Retinal pigment epithelial cell (primary cell): ENCODE measurements at regions not wholly inside any gene's neighbourhood (a gene's known extent, or its start where the extent isn't known, plus 50 kb on each side); places are given as distances from the start of the nearest gene placed in this dataset.

Source experiments
- DNase-seq: peaks from one replicate; pipeline ENCODE4 v3.0.0-alpha.2; 2010; ENCODE audit warnings: low read depth
- H3K4me3 ChIP-seq: 2 replicates; pipeline ENCODE4 v1.5.1; 2011; ENCODE audit warnings: mild to moderate bottlenecking, low read length, control low read depth, moderate library complexity
- TF ChIP-seq, protein P1 (sequence below): conservative IDR thresholded peaks from 2 replicates; pipeline ENCODE4 v1.5.1; 2011; ENCODE audit warnings: low read depth, low read length, control low read depth, inconsistent platforms

DNA sequence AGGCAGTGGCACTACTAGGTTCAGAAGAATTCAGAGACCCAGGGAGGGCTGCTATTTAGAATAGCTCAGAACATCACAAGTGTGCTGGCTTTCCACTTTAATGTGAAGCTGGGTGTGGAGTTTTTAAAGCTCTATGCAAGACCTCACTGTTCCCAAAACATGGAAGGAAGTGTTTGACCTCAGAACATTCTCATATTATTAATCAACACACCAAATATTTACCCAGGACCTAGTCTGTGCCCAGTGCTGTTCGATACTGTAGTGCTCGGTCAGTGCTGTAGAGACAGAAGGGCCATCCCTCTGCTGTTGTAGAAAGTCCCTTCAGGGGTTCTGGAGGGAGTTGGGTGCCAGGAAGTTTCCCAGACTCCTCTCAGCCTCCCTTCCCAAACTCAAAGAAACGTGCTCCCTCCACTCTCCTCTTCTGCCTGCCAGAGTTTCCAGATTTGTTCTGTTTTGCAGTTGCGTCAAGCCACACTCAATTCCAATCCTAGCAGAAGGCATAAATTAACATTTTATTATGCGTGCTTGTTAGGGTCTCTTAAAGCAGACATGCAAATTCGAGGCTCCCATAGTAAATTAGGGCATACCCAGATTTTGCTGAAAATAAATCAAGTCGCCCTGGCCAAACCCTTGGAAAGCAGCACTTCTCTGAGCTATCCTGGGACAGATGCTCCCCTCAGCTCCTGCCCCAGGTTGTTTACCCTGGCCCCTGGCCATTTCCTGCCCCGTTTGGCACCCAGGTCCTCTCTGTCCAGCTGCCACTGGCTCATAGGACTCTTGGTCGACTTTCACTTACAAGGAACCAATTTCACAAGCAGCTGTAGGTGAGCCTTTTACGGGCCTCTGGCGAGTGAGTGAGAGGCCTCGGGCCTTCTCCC, 248.6 kb downstream of the HIVEP2 start:
- TF ChIP-seq, protein P1, sequence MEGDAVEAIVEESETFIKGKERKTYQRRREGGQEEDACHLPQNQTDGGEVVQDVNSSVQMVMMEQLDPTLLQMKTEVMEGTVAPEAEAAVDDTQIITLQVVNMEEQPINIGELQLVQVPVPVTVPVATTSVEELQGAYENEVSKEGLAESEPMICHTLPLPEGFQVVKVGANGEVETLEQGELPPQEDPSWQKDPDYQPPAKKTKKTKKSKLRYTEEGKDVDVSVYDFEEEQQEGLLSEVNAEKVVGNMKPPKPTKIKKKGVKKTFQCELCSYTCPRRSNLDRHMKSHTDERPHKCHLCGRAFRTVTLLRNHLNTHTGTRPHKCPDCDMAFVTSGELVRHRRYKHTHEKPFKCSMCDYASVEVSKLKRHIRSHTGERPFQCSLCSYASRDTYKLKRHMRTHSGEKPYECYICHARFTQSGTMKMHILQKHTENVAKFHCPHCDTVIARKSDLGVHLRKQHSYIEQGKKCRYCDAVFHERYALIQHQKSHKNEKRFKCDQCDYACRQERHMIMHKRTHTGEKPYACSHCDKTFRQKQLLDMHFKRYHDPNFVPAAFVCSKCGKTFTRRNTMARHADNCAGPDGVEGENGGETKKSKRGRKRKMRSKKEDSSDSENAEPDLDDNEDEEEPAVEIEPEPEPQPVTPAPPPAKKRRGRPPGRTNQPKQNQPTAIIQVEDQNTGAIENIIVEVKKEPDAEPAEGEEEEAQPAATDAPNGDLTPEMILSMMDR, result no peak
- DNase-seq, result no peak
- H3K4me3 ChIP-seq, result no peak overlapping the region

DNA sequence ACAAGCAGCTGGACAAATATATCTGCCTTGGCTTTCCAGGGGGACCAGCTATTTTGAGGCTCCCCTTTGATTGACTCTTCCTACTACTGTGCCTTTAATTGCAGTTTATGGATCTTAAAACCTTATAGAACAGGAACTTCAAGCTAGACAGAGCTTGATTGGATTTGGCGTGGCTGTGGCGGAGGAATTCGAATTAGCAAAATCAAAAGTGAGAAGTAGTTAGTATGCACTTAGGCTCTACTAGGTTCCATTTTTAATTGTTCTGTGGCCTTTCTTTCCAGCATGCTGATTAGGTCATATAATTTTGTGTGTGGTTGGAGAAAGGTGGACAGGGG, 248.0 kb downstream of the HIVEP2 start:
- no peak for DNase-seq
- H3K4me3 ChIP-seq, result no peak overlapping the region
- TF ChIP-seq, protein P1, result no peak

DNA sequence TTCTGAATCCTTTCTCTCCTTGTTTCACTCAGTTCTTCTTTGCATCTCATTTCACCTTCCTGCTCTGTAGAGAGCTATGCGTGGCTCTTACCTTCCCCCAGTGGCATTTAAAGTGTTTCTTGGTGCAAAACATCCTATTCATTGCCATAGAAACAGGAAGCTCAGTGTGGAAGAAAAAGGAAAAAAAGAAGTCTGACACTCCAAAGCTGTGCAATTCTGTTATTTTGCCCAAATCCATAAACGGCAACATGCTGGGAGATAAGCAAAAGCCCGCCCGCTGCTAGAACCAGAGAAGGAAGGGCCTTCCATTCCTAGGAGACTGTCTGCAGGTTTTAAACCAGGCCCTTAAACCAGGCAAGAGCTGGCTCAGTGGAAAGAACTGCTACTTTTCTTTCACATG, 247.1 kb downstream of the HIVEP2 start:
- TF ChIP-seq, protein P1, result no peak
- H3K4me3 ChIP-seq, result no peak overlapping the region
- DNase-seq, result no peak

DNA sequence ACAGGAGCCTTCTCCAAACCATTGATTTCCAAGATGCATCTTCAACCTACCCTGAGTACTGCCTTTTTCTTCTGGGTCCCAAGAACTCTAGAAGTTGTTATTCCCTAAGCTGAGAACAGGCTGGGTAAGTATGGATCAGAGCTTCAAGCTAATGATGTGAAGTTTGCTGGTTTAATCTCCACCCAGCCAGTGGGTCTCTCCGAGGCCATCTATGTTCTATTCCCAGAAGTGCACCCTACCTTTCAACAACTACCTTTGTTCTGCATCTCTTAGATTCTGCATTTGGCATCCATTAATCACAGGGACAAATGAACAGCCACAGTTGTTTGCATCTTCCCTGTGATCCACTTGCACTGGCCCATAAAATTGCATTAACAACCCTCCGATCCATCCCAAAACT, 246.2 kb downstream of the HIVEP2 start:
- TF ChIP-seq, protein P1, result peak; percentile 49
- DNase-seq, result no peak
- H3K4me3 ChIP-seq, result no peak overlapping the region

DNA sequence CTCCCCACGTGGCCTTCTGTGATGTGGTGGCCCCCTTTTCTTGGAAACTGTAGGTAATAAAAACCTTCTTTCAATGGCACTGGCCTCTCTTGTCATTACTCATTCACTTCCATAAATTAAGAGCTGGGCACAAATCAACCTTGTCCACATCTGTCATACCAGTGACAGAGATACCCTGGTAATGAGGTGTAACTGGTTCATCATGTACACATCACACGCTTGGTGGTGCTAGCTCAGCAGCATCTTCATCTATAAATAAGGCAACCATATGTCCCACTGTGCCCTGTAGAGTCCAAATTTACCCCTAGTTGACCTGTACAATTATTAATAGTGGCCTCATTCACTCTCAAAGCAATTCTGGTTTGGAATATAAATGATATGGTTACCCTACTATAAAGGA, 245.6 kb downstream of the HIVEP2 start:
- TF ChIP-seq, protein P1, result no peak
- no peak overlapping the region for H3K4me3 ChIP-seq
- DNase-seq, result no peak

DNA sequence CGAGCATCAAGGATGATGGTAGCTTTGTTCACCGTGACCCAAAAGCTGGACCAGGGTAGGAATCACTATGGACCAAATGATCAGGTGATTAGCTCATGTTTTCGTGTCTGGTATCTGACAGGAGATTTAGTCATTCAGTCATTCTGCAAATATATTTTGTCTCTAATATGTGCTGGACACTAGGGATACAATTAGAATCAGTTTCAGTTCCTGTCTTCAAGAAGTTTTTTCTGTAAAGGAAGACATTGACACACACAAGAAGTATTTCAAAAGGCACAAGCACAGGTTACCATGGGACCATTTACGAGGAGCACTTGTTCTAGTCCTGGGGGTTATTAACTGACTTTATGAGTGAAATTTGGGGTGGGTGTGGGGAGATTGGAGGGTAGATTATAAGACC, 244.9 kb downstream of the HIVEP2 start:
- no peak for DNase-seq
- no peak overlapping the region for H3K4me3 ChIP-seq
- TF ChIP-seq, protein P1, result no peak

DNA sequence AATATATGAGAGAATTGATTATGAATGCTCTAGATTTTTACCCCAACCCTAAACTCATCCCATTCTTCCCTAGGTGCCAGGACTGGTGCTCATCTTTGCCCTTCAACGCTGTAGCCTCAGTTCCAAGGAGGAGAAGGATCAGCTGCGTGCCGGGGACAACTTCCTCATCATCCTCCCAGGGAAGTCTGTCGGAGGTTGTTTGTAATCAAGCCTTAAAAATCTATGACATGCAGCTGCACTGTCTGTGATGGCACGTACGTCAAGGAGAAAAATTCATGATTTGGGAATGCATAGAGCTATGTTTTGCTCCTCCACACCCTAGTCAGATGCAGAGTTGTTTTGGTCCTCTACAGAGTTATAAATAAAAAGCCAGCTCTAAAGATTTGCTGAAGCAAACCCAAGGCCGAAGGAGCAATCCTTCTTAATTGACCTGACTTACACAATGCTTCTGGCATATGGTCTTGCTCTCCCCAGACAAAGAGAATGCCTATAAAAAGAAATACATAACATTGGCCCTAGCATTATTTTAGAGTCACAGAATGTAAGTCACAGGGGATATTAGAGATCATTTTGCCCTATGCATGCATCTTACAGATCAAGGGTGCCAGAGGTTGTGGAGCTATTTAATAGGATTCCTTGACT, 244.2 kb downstream of the HIVEP2 start:
- no peak overlapping the region for H3K4me3 ChIP-seq
- DNase-seq, result no peak
- TF ChIP-seq, protein P1, result no peak
